ENCODE measurements at regions not wholly inside any gene's neighbourhood (a gene's known extent, or its start where the extent isn't known, plus 50 kb on each side); places are given as distances from the start of the nearest gene placed in this dataset.

DNA sequence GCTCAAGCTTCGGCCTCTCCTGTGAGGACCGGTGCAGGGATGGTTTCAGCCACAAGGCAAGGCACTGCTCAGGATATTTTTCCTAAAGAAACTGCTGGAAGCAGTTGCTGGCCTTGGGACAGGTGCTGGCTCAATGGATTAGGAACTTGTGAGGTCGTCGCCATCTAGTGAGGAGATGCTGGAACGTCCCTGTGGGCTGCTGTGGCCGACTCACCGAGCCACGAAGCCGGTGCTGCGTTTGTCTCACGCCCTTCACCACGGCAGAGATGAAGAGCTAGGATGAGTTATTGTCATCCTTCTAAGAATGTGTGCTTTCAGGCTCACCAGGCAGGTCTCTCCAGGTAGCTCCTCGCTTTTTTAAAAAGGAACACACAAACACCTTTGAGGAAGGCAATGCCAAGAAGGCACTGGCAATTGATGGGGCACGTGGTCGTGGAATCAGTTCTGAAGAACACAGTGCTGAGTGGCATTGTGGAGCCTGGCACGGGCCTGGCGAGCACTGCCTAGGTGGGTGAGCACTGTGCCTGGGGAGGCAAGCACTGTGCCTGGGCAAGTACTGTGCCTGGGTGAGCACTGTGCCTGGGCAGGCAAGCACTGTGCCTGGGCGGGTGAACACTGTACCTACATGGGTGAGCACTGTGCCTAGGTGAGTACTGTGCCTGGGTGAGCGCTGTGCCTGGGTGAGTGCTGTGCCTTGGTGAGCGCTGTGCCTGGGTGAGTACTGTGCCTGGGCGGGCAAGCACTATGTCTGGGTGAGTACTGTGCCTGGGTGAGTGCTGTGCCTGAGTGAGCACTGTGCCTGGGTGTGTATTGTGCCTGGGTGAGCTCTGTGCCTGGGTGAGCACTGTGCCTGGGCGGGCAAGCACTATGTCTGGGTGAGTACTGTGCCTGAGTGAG lies 140.4 kb downstream of the TEX29 start:
- peak in 2 of 4 donors; percentile 45 to 74 for DNase-seq
- no peak overlapping the region for H3K27ac ChIP-seq
- intact Hi-C loops (cut with DNase I) = no loop called here
- ATAC-seq = peak; percentile 80
- H3K36me3 ChIP-seq = no peaks in the 10 kb centered on the region
- no peak overlapping the region for H3K4me3 ChIP-seq
- no peaks in the 10 kb centered on the region for H3K9me3 ChIP-seq
- H3K27me3 ChIP-seq = peaks cover 0 to 55% of the 10 kb centered on the region in 2 donors
- TF ChIP-seq, protein P1, sequence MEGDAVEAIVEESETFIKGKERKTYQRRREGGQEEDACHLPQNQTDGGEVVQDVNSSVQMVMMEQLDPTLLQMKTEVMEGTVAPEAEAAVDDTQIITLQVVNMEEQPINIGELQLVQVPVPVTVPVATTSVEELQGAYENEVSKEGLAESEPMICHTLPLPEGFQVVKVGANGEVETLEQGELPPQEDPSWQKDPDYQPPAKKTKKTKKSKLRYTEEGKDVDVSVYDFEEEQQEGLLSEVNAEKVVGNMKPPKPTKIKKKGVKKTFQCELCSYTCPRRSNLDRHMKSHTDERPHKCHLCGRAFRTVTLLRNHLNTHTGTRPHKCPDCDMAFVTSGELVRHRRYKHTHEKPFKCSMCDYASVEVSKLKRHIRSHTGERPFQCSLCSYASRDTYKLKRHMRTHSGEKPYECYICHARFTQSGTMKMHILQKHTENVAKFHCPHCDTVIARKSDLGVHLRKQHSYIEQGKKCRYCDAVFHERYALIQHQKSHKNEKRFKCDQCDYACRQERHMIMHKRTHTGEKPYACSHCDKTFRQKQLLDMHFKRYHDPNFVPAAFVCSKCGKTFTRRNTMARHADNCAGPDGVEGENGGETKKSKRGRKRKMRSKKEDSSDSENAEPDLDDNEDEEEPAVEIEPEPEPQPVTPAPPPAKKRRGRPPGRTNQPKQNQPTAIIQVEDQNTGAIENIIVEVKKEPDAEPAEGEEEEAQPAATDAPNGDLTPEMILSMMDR (IDR thresholded peaks at IDR 0.05) = peak in 1 of 2 donors; percentile 23
- no peaks in the 10 kb centered on the region for H3K4me1 ChIP-seq

DNA sequence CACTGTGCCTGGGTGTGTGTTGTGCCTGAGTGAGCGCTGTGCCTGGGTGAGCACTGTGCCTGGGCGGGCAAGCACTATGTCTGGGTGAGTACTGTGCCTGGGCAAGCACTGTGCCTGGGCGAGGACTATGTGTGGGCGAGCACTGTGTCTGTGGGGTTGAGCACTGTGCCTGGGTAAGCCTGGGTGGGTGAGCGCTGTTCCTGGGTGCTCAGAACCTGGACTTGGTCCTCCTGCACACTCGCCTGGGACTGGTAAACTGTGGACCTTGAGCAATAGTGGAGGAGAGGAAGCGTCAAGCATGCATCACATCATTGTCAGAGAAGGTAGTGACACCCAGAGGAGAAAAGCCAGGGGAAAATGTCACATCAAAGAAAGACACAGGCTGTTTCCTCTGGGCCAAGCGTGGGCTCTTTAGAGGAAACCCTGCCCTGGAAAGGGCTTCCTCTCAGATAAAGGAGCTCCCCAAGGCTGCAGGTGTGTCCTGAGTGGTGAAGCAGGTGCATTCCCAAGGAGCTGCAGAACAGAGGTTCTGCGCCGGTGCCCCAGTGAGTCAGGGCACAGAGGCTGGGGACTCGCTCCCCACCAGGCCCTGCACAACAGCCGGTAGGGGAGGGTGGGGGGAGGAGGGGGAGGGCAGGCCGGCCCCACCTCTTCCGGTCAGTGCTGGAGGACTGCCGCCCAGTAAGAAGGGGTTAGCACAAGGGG lies 141.2 kb downstream of the TEX29 start:
- DNase-seq (no peak), ATAC-seq (no peak)
- Histone ChIP-seq H3K27ac (no peak overlapping the region), H3K4me1 (no peaks in the 10 kb centered on the region), H3K27me3 (peaks cover 0 to 57% of the 10 kb centered on the region in 2 donors), H3K36me3 (no peaks in the 10 kb centered on the region), H3K4me3 (no peak overlapping the region), H3K9me3 (no peaks in the 10 kb centered on the region)
- TF ChIP-seq, protein P1 (IDR thresholded peaks at IDR 0.05) = no peak
- intact Hi-C loops (cut with DNase I) = no loop called here

DNA sequence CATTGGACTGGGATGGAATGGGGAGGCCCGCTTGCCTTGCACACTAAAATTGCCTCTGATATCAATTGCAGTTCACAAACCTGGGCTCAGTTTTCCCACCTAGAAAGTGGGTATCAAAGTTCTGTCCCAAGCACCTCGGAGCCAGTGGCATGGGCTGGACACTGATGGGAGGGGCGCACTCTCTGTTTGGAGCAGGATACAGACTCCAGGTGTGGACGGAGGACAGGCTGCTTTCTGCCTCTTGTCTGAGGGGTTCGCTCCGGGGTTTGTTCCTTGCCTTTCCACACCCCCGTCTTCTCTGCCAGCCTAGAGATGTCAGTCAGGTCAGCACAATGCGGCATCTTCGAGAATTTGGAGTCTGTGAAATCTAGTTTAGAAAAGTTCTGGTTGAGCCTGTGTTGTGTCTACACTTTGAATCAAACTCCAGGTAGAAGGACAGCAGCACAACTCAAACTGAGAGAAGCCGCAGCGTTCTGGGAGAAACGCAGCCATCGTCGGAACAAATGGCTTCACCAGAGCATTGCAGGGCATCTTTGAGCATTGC lies 141.9 kb downstream of the TEX29 start:
- TF ChIP-seq, protein P1 (IDR thresholded peaks at IDR 0.05) = no peak
- no peaks in the 10 kb centered on the region for H3K4me1 ChIP-seq
- no peak overlapping the region for H3K4me3 ChIP-seq
- H3K36me3 ChIP-seq = no peaks in the 10 kb centered on the region
- ATAC-seq (no peak), DNase-seq (no peak)
- no peaks in the 10 kb centered on the region for H3K9me3 ChIP-seq
- peaks cover 0 to 57% of the 10 kb centered on the region in 2 donors for H3K27me3 ChIP-seq
- intact Hi-C loops (cut with DNase I) = no loop called here
- H3K27ac ChIP-seq = no peak overlapping the region

DNA sequence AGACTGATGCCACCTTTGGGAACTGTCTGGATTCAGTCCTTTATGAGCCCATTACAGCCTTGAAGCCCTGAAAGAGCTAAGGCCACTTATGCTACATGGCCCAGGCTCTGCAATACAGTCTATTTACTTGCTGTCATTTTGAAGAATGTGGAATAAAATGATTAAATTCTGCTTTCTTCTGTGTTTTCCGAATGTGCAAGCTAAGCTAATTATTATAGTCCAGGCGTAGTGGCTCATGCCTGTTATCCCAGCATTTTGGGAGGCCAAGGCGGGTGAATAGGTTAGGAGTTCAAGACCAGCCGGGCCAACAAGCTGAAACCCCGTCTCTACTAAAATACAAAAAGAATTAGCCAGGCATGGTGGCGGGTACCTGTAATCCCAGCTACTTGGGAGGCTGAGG lies 142.5 kb downstream of the TEX29 start:
- Histone ChIP-seq H3K27me3 (peaks cover 0 to 57% of the 10 kb centered on the region in 2 donors), H3K27ac (no peak overlapping the region), H3K4me1 (no peaks in the 10 kb centered on the region), H3K9me3 (no peaks in the 10 kb centered on the region), H3K4me3 (no peak overlapping the region), H3K36me3 (no peaks in the 10 kb centered on the region)
- ATAC-seq = no peak
- TF ChIP-seq, protein P1 (IDR thresholded peaks at IDR 0.05) = no peak
- intact Hi-C loops (cut with DNase I) = no loop called here
- DNase-seq = no peak

All from left lung (tissue), 4 donors.